ENCODE measurements at regions not wholly inside any gene's neighbourhood (a gene's known extent, or its start where the extent isn't known, plus 50 kb on each side); places are given as distances from the start of the nearest gene placed in this dataset.

GRCh38 chr1:238953448-238954010 is 432.8 kb upstream of the CHRM3 start:
- H3K27ac ChIP-seq = no peak overlapping the region
- 61% methylated on average over 5 of the region's 5 CpGs for WGBS
- DNase-seq (ENCODE audit: low spot score) = no peak
- no peak for TF ChIP-seq POLR2A (IDR thresholded peaks at IDR 0.05)
- TF ChIP-seq CTCF (IDR thresholded peaks at IDR 0.05) = no peak
- no peaks in the 10 kb centered on the region for H3K36me3 ChIP-seq
- intact Hi-C loops (cut with DNase I) = no loop called here
- no peak overlapping the region for H3K4me3 ChIP-seq
- no peaks in the 10 kb centered on the region for H3K9me3 ChIP-seq
- H3K27me3 ChIP-seq (replicated peaks; ENCODE audit: insufficient read depth) = no peaks in the 10 kb centered on the region
- H3K4me1 ChIP-seq (replicated peaks) = no peaks in the 10 kb centered on the region

GRCh38 chr1:238951809-238952208 is 434.6 kb upstream of the CHRM3 start:
- Histone ChIP-seq H3K4me1 (replicated peaks) (no peaks in the 10 kb centered on the region), H3K4me3 (no peak overlapping the region), H3K27me3 (replicated peaks; ENCODE audit: insufficient read depth) (no peaks in the 10 kb centered on the region), H3K36me3 (no peaks in the 10 kb centered on the region), H3K9me3 (no peaks in the 10 kb centered on the region), H3K27ac (no peak overlapping the region)
- intact Hi-C loops (cut with DNase I) = no loop called here
- TF ChIP-seq POLR2A (IDR thresholded peaks at IDR 0.05) (no peak), CTCF (IDR thresholded peaks at IDR 0.05) (peak in 1 of 4 experiments; percentile 10), POLR2AphosphoS5 (IDR thresholded peaks at IDR 0.05) (no peak)
- WGBS = 42% methylated on average over 6 of the region's 6 CpGs
- no peak for DNase-seq (ENCODE audit: low spot score)

GRCh38 chr1:238950784-238951183 is 435.6 kb upstream of the CHRM3 start:
- H3K27ac ChIP-seq = no peak overlapping the region
- no peaks in the 10 kb centered on the region for H3K9me3 ChIP-seq
- 48% methylated on average over 4 of the region's 4 CpGs for WGBS
- intact Hi-C loops (cut with DNase I) = no loop called here
- H3K4me3 ChIP-seq = no peak overlapping the region
- no peaks in the 10 kb centered on the region for H3K4me1 ChIP-seq (replicated peaks)
- no peak for TF ChIP-seq CTCF (IDR thresholded peaks at IDR 0.05)
- TF ChIP-seq POLR2AphosphoS5 (IDR thresholded peaks at IDR 0.05) = no peak
- TF ChIP-seq POLR2A (IDR thresholded peaks at IDR 0.05) = no peak
- DNase-seq (ENCODE audit: low spot score) = no peak
- no peaks in the 10 kb centered on the region for H3K36me3 ChIP-seq
- no peaks in the 10 kb centered on the region for H3K27me3 ChIP-seq (replicated peaks; ENCODE audit: insufficient read depth)

GRCh38 chr1:238950017-238950416 is 436.4 kb upstream of the CHRM3 start:
- H3K4me1 ChIP-seq (replicated peaks) = no peaks in the 10 kb centered on the region
- no peaks in the 10 kb centered on the region for H3K27me3 ChIP-seq (replicated peaks; ENCODE audit: insufficient read depth)
- DNase-seq (ENCODE audit: low spot score) = no peak
- TF ChIP-seq CTCF (IDR thresholded peaks at IDR 0.05) = no peak
- no peak for TF ChIP-seq POLR2A (IDR thresholded peaks at IDR 0.05)
- TF ChIP-seq POLR2AphosphoS5 (IDR thresholded peaks at IDR 0.05) = no peak
- H3K27ac ChIP-seq = no peak overlapping the region
- no peaks in the 10 kb centered on the region for H3K36me3 ChIP-seq
- 96% methylated on average over 3 of the region's 3 CpGs for WGBS
- no peak overlapping the region for H3K4me3 ChIP-seq
- H3K9me3 ChIP-seq = no peaks in the 10 kb centered on the region
- intact Hi-C loops (cut with DNase I) = no loop called here

- TF ChIP-seq CTCF (IDR thresholded peaks at IDR 0.05) (no peak), POLR2AphosphoS5 (IDR thresholded peaks at IDR 0.05) (no peak), POLR2A (IDR thresholded peaks at IDR 0.05) (no peak)
- Histone ChIP-seq H3K27ac (no peak overlapping the region), H3K4me3 (no peak overlapping the region), H3K4me1 (replicated peaks) (no peaks in the 10 kb centered on the region), H3K27me3 (replicated peaks; ENCODE audit: insufficient read depth) (no peaks in the 10 kb centered on the region), H3K9me3 (no peaks in the 10 kb centered on the region), H3K36me3 (no peaks in the 10 kb centered on the region)
- intact Hi-C loops (cut with DNase I) = no loop called here
- WGBS = 92% methylated on average over 1 of the region's 1 CpG
- no peak for DNase-seq (ENCODE audit: low spot score)
These were observed 442.3 kb upstream of the CHRM3 start for GRCh38 chr1:238944028-238944427.
